PFSK-1 (cell line): ENCODE measurements at regions not wholly inside any gene's neighbourhood (a gene's known extent, or its start where the extent isn't known, plus 50 kb on each side); places are given as distances from the start of the nearest gene placed in this dataset.

Source experiments
- FOXP2 ChIP-seq: optimal IDR thresholded peaks from 2 replicates; pipeline ENCODE3; 2011; ENCODE audit warnings: borderline replicate concordance, control low read depth, inconsistent platforms; ENCODE audit not compliant: insufficient read depth; ENCODE audit errors: extremely low read length, extremely low read depth
- POLR2AphosphoS5 ChIP-seq: IDR thresholded peaks from 2 replicates; pipeline ENCODE4 v1.6.1; 2012; ENCODE audit warnings: low read depth, mild to moderate bottlenecking, control low read depth, low read length, moderate library complexity
- REST ChIP-seq, 2 experiments: IDR thresholded peaks; 2 replicates each; pipeline versions ENCODE4 v1.6.1 to v1.8.0; 2011 to 2012; ENCODE audit warnings: low read depth in 2 of 2, low read length in 2 of 2, control low read depth in 1 of 2, inconsistent platforms in 1 of 2, mild to moderate bottlenecking in 1 of 2, moderate library complexity in 1 of 2; ENCODE audit not compliant: insufficient read depth in 1 of 2
- SIN3A ChIP-seq: IDR thresholded peaks from 2 replicates; pipeline ENCODE4 v1.6.1; 2012; ENCODE audit warnings: mild to moderate bottlenecking, low read length, moderate library complexity, borderline replicate concordance; ENCODE audit not compliant: insufficient read depth
- TAF1 ChIP-seq: IDR thresholded peaks from 2 replicates; pipeline ENCODE4 v1.6.1; 2012; ENCODE audit warnings: low read length, control low read depth, borderline replicate concordance; ENCODE audit not compliant: insufficient read depth

GRCh38 chr12:43267818-43268217 lies 284.2 kb downstream of the ADAMTS20 start:
- TF ChIP-seq REST (IDR thresholded peaks at IDR 0.05; ENCODE audit: insufficient read depth in 1 of 2, low read depth in 2 of 2, low read length in 2 of 2) (no peak), POLR2AphosphoS5 (no peak), FOXP2 (no peak), SIN3A (no peak), TAF1 (no peak)

GRCh38 chr12:43261701-43262100 lies 290.3 kb downstream of the ADAMTS20 start:
- TF ChIP-seq POLR2AphosphoS5 (no peak), TAF1 (no peak), SIN3A (no peak), REST (IDR thresholded peaks at IDR 0.05; ENCODE audit: insufficient read depth in 1 of 2, low read depth in 2 of 2, low read length in 2 of 2) (no peak), FOXP2 (no peak)

GRCh38 chr12:43255522-43256111 lies 296.4 kb downstream of the ADAMTS20 start:
- TF ChIP-seq FOXP2 (no peak), REST (IDR thresholded peaks at IDR 0.05; ENCODE audit: insufficient read depth in 1 of 2, low read depth in 2 of 2, low read length in 2 of 2) (no peak), TAF1 (no peak), SIN3A (no peak), POLR2AphosphoS5 (no peak)

GRCh38 chr12:43252585-43252984 lies 299.4 kb downstream of the ADAMTS20 start:
- TF ChIP-seq POLR2AphosphoS5 (no peak), TAF1 (no peak), REST (IDR thresholded peaks at IDR 0.05; ENCODE audit: insufficient read depth in 1 of 2, low read depth in 2 of 2, low read length in 2 of 2) (no peak), SIN3A (no peak), FOXP2 (no peak)

- TF ChIP-seq SIN3A, result no peak
- no peak for TF ChIP-seq FOXP2
- TF ChIP-seq REST (IDR thresholded peaks at IDR 0.05; ENCODE audit: insufficient read depth in 1 of 2, low read depth in 2 of 2, low read length in 2 of 2), result no peak
- no peak for TF ChIP-seq POLR2AphosphoS5
- TF ChIP-seq TAF1, result no peak
Observed at GRCh38 chr12:43245947-43246346, 306.1 kb downstream of the ADAMTS20 start.
